ENCODE measurements at regions not wholly inside any gene's neighbourhood (a gene's known extent, or its start where the extent isn't known, plus 50 kb on each side); places are given as distances from the start of the nearest gene placed in this dataset.
"Not testable (repeated sequence)": the region's sequence is repeated elsewhere in the genome, so short reads cannot be mapped to it uniquely, and the experiment has no call there.

- ATAC-seq: not testable (repeated sequence)
Observed at GRCh38 chr18:6572192-6572591, 157.3 kb upstream of the ARHGAP28 start.

DNA sequence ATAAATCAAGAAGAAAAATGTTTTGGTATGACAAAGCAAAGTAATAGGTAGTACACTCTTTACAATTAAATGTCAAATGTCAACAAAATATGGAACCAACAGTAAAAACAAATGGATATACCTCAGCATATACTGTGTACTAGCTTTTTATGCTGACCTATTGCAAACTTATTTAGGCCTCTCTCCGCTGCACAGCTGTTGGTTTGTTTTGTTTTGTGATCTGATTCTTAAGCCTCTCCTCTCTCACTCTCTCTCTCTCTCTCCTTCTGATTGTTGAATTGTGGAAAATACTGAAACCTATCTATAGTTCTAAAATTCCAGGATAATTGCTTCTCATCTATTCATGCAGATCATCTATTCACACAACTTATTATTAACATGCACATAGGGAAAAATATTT is 154.9 kb upstream of the ARHGAP28 start:
- ATAC-seq: no peak

DNA sequence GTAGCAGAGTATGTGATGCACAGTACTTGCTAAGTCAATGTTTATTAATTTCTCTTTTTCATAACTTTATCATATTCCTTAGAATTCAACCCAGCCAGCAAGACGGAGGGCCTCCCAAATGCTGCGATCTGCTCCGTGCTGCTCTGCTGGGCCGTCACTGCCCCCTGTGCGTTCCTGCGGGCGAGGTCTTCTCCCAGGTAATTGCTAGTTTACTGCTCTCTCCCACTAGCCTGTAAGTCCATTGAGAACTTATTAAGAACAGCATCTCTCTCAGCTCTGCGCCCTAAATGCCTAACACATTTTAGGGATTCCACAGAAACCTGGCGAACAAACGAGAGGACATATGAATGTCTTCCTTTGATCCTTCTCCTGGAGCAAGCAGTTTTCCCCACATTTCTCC is 153.6 kb upstream of the ARHGAP28 start:
- no peak for ATAC-seq

- no peak for ATAC-seq
Observed at GRCh38 chr18:6576718-6577375, 152.7 kb upstream of the ARHGAP28 start.

GRCh38 chr18:6578686-6579085 is 150.8 kb upstream of the ARHGAP28 start:
- ATAC-seq: no peak

DNA sequence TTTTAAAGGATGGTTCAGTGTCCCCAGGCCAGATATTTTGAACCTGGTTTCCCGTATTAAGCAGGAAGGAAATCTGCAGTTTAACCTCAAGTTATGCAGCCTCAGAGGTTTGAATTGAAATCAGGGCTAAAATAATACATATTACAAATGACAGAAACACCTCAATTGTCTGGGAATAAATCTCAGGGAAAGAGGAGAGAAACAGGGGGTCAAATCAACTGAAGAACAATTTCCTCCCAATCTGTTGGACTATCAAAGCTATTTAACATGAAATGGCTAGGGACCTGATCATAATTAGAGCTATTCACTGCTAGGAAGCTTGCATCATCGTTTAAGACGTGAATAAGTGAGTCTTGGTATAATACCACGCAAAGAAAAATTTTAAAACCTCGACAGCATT is 150.0 kb upstream of the ARHGAP28 start:
- ATAC-seq: no peak

- ATAC-seq: no peak
Observed at GRCh38 chr18:6580401-6580800, 149.1 kb upstream of the ARHGAP28 start.

DNA sequence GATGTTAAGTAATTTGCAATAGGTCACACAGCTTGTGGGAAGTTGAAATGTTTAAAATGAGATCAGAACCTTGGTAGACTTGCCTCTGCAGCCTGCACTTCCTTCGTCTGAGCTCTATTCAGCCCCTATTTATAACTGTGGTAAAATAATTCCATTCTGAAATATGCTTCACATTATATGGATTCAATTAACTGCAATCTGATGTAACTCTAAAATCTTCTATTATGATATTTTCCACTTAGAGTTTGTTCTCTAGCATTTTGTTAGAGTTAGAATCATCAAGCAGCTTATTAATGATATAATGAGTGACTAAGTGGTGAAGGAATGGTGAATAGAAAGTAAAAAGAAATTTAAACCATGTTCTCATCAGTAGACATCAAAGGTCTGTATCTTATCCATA is 139.6 kb upstream of the ARHGAP28 start:
- no peak for ATAC-seq

DNA sequence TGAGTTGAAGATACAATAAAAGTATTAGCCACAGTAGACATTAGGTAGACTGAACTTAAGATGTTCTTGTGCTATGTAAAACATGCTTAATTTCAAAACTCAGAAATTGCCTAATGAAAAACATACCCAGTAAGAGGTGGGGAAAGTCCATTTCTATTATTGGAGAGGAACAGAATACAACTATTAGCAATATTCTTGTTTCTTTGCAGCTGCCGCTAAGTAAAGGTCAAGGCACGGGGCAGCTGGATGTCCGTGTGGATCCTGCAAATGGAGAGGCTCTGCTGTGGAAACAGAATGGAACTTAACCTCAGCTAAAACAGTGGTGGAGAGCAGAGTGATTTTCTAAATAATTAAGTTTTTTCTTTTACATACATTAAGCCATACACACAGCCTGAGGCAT is 139.2 kb upstream of the ARHGAP28 start:
- no peak for ATAC-seq

DNA sequence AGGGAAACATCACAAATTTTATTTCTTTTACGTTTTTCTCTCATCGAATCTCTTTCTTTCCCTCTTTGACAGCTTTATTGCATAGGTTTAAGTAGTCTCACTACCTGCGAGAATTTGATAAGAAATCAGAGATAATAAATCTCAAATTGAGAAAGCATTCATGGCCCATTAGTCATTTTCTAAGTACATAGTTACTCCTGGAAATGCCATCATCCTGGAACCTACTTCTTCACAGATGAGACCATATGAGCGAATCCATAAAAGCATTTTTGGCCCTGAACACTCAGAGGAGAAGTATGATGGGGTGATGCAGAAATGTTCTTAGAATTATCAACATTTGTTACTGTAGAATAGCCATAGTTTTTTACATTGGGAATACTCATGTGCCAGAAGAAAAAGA is 138.0 kb upstream of the ARHGAP28 start:
- ATAC-seq: no peak

GRCh38 chr18:6592522-6592921 is 137.0 kb upstream of the ARHGAP28 start:
- no peak for ATAC-seq

- ATAC-seq: no peak
Observed at GRCh38 chr18:6593142-6593885, 136.2 kb upstream of the ARHGAP28 start.

GRCh38 chr18:6595666-6596065 is 133.8 kb upstream of the ARHGAP28 start:
- ATAC-seq: no peak

GRCh38 chr18:6598657-6599056 is 130.9 kb upstream of the ARHGAP28 start:
- no peak for ATAC-seq

DNA sequence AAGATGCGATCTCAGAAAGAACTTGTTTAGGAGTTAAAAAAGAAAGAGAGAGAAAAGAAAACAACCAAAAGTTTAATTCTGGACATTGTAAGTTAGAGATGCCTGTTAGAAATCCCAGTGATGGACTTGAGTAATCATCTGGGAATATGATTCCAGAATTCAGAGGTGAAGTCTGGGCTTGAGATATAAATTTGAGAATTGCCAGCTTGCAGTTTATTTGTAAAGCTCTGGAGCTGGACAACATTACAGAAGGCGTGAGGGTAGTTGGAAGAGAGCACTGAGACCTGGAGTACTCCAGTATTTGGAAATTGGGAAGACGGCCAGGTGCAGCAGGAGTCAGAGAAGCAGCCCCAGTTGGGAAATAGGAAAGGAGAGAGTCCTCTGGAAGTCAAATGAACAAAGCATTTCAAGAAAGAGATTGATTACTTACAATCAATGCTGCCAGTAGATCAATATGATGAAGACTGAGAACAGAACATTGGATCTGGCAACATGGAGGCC is 128.8 kb upstream of the ARHGAP28 start:
- ATAC-seq: no peak

GRCh38 chr18:6601241-6601640 is 128.3 kb upstream of the ARHGAP28 start:
- peak; percentile 78 for ATAC-seq

DNA sequence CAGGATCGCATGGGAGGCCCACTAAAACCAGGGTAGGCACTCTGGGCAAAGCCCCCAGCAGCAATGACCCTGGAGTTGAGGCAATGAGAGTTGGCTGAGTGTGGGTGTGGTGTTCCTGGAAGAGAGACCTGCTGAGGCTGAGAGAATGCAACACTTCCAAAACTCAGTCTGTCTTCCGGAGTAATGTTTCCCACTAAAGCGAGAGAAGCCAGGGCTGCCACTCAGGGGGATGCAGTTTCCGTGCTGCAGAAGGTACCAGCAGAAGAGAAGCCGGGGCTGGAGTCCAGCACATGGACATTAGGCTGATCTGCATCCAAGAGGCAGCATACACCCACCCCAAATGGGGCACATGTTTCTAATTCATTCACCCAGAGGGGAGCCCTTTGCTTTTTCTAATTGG is 127.2 kb upstream of the ARHGAP28 start:
- ATAC-seq: no peak

GRCh38 chr18:6604573-6604941 is 125.0 kb upstream of the ARHGAP28 start:
- ATAC-seq: no peak

GRCh38 chr18:6605115-6605869 is 124.2 kb upstream of the ARHGAP28 start:
- no peak for ATAC-seq

- ATAC-seq: no peak
Observed at GRCh38 chr18:6606411-6607085, 123.0 kb upstream of the ARHGAP28 start.

DNA sequence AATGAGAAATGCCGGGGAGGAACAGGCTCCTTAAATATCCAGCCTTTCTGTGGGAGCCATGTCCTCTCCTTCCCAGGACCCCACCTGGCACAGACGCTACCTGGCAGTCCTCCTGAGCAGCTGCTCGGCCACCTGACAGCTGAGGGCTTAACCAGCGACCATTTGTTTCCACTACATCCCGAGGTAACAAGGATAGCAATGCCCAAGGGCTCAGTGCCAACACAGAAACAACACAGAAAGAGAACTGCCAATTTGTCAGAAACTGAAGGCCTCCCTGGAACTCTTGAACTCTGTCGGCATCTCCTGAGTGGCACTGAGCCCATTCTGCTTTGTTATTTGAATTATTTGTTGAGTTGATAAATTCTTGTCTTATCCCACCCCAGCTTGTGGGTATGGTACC is 122.2 kb upstream of the ARHGAP28 start:
- ATAC-seq: no peak

- ATAC-seq: no peak
Observed at GRCh38 chr18:6609666-6610264, 119.8 kb upstream of the ARHGAP28 start.

DNA sequence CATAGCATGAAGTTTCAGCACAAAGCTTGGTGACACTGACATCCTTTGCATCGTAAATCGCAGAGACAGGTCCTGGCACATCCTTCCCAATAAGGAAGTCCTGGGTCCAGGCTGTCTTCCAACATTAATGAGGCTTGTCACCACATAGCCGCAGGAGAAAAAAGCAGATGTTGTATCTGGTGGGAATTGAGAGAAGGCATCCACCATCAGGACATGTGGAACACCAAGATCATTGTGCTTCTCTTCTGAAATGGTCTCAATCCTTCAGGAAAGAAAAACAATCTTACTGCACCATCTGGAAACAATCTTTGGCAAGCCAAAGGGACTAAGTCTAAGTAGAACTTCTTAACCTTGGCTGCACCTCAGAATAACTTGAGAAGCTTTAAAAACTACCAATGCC is 119.0 kb upstream of the ARHGAP28 start:
- ATAC-seq: no peak

Data from esophagus mucosa (tissue), 1 donor.